HG03139 (cell line): ENCODE measurements at regions not wholly inside any gene's neighbourhood (a gene's known extent, or its start where the extent isn't known, plus 50 kb on each side); places are given as distances from the start of the nearest gene placed in this dataset.

Experiments used
- ATAC-seq: cut with Tn5 transposase; IDR thresholded peaks from one replicate; pipeline ENCODE4 v1.9.1; 2021; ENCODE audit not compliant: unreplicated experiment

- no peak for ATAC-seq
Observed at GRCh38 chr9:108724122-108724521, 131.7 kb downstream of the ACTL7B start.

GRCh38 chr9:108722396-108722795 lies 133.4 kb downstream of the ACTL7B start:
- no peak for ATAC-seq

- no peak for ATAC-seq
Observed at GRCh38 chr9:108720191-108720642, 135.6 kb downstream of the ACTL7B start.

GRCh38 chr9:108710424-108710823 lies 145.4 kb downstream of the ACTL7B start:
- ATAC-seq, result no peak

GRCh38 chr9:108709997-108710396 lies 145.8 kb downstream of the ACTL7B start:
- ATAC-seq, result no peak

GRCh38 chr9:108709126-108709525 lies 146.7 kb downstream of the ACTL7B start:
- no peak for ATAC-seq

GRCh38 chr9:108708448-108708847 lies 147.3 kb downstream of the ACTL7B start:
- no peak for ATAC-seq

- no peak for ATAC-seq
Observed at GRCh38 chr9:108707120-108707519, 148.7 kb downstream of the ACTL7B start.

GRCh38 chr9:108704156-108704852 lies 151.5 kb downstream of the ACTL7B start:
- no peak for ATAC-seq

GRCh38 chr9:108703429-108703828 lies 152.4 kb downstream of the ACTL7B start:
- no peak for ATAC-seq

GRCh38 chr9:108702681-108703080 lies 153.1 kb downstream of the ACTL7B start:
- ATAC-seq, result no peak

- no peak for ATAC-seq
Observed at GRCh38 chr9:108698801-108699200, 157.0 kb downstream of the ACTL7B start.

GRCh38 chr9:108698231-108698630 lies 157.6 kb downstream of the ACTL7B start:
- no peak for ATAC-seq

- no peak for ATAC-seq
Observed at GRCh38 chr9:108696156-108696555, 159.6 kb downstream of the ACTL7B start.

- ATAC-seq, result no peak
Observed at GRCh38 chr9:108694170-108694569, 161.6 kb downstream of the ACTL7B start.

GRCh38 chr9:108691614-108692013 lies 164.2 kb downstream of the ACTL7B start:
- no peak for ATAC-seq

- no peak for ATAC-seq
Observed at GRCh38 chr9:108688676-108689075, 167.1 kb downstream of the ACTL7B start.

GRCh38 chr9:108688051-108688450 lies 167.7 kb downstream of the ACTL7B start:
- no peak for ATAC-seq

GRCh38 chr9:108687006-108687987 lies 168.5 kb downstream of the ACTL7B start:
- ATAC-seq, result no peak

- ATAC-seq, result no peak
Observed at GRCh38 chr9:108684288-108685025, 171.3 kb downstream of the ACTL7B start.

GRCh38 chr9:108683245-108683644 lies 172.5 kb downstream of the ACTL7B start:
- no peak for ATAC-seq
